SK-N-SH (cell line): ENCODE measurements at regions not wholly inside any gene's neighbourhood (a gene's known extent, or its start where the extent isn't known, plus 50 kb on each side); places are given as distances from the start of the nearest gene placed in this dataset.

ENCODE experiments used
- CTCF ChIA-PET: fragments of 300-600, 350-600 bp; formaldehyde crosslinking; extraction: SDS; loops from one replicate; lab custom pipeline; 2021; lab: Yijun Ruan, JAX
- POLR2A ChIA-PET: fragments of 350-600 bp; sonication (Branson Sonifier 250); formaldehyde crosslinking; extraction: SDS; loops from one replicate; lab custom pipeline; 2020; ENCODE audit warnings: antibody characterized with exemption, inconsistent platforms; lab: Yijun Ruan, JAX
- DNase-seq: peaks from one replicate; pipeline ENCODE4 v3.0.0; 2012
- H2AFZ ChIP-seq: fragments of 200-600 bp; sonication (generic); 2 replicates; pipeline ENCODE4 v1.8.1; 2016; ENCODE audit warnings: antibody characterized with exemption, mild to moderate bottlenecking, low read depth
- H3F3A ChIP-seq: fragments of 200-600 bp; sonication (generic); replicated peaks from 2 replicates; pipeline ENCODE3; 2016; ENCODE audit warnings: antibody characterized with exemption, mild to moderate bottlenecking; ENCODE audit not compliant: insufficient read depth
- H3K27ac ChIP-seq, 2 experiments: fragments of 200-500 bp in 1 of 2; fragments of 200-600 bp in 1 of 2; sonication (Bioruptor generic) in 1 of 2; sonication (generic), shearing (Covaris generic) in 1 of 2; 2 replicates each; pipeline versions ENCODE4 v1.5.1 to v1.6.1; 2014 to 2016; ENCODE audit warnings: low read depth in 2 of 2, inconsistent platforms in 1 of 2, low read length in 1 of 2, mild to moderate bottlenecking in 1 of 2, mixed read lengths in 1 of 2
- H3K27me3 ChIP-seq: fragments of 200-600 bp; sonication (generic), shearing (Covaris generic); 2 replicates; pipeline ENCODE4 v1.6.1; 2016; ENCODE audit warnings: mixed run types; ENCODE audit not compliant: insufficient read depth
- H3K36me3 ChIP-seq, 2 experiments: fragments of 200-500 bp in 1 of 2; fragments of 200-600 bp in 1 of 2; sonication (Bioruptor generic) in 1 of 2; sonication (generic) in 1 of 2; replicated peaks in 1 of 2; 2 replicates each; pipeline versions ENCODE3 to v1.5.1; 2014 to 2016; ENCODE audit warnings: low read length in 1 of 2, mild to moderate bottlenecking in 1 of 2; ENCODE audit not compliant: insufficient read depth in 2 of 2, control insufficient read depth in 1 of 2
- H3K4me1 ChIP-seq, 2 experiments: fragments of 200-500 bp in 1 of 2; fragments of 200-600 bp in 1 of 2; sonication (Bioruptor generic) in 1 of 2; sonication (generic), shearing (Covaris generic) in 1 of 2; 2 replicates each; pipeline versions ENCODE4 v1.5.1 to v1.6.1; 2014 to 2016; ENCODE audit warnings: low read depth in 1 of 2, low read length in 1 of 2, mixed run types in 1 of 2; ENCODE audit not compliant: insufficient read depth in 2 of 2, control insufficient read depth in 1 of 2
- H3K4me2 ChIP-seq: fragments of 200-600 bp; sonication (generic), shearing (Covaris generic); 2 replicates; pipeline ENCODE4 v1.6.1; 2017; ENCODE audit warnings: mixed run types
- H3K4me3 ChIP-seq, 2 experiments: fragments of 200-500 bp in 1 of 2; fragments of 200-600 bp in 1 of 2; sonication (Bioruptor generic) in 1 of 2; sonication (generic), shearing (Covaris generic) in 1 of 2; 2 replicates each; pipeline versions ENCODE4 v1.5.1 to v1.8.1; 2014 to 2016; ENCODE audit warnings: low read depth in 2 of 2, inconsistent platforms in 1 of 2, low read length in 1 of 2, mild to moderate bottlenecking in 1 of 2, mixed read lengths in 1 of 2, moderate library complexity in 1 of 2
- H3K79me2 ChIP-seq: fragments of 200-600 bp; sonication (generic); 2 replicates; pipeline ENCODE4 v1.8.1; 2017; ENCODE audit warnings: mild to moderate bottlenecking; ENCODE audit not compliant: insufficient read depth
- H3K9ac ChIP-seq: fragments of 200-600 bp; sonication (generic); 2 replicates; pipeline ENCODE4 v1.6.1; 2017; ENCODE audit warnings: mixed run types
- H3K9me2 ChIP-seq: fragments of 200-600 bp; sonication (generic); 2 replicates; pipeline ENCODE4 v1.6.1; 2017; ENCODE audit warnings: mixed run types
- H3K9me3 ChIP-seq: fragments of 200-600 bp; sonication (generic); 2 replicates; pipeline ENCODE4 v1.6.1; 2017; ENCODE audit warnings: mixed run types, mild to moderate bottlenecking, moderate library complexity
- H4K20me1 ChIP-seq: fragments of 200-600 bp; sonication (generic); 2 replicates; pipeline ENCODE4 v1.6.1; 2017; ENCODE audit warnings: mild to moderate bottlenecking, mixed run types; ENCODE audit not compliant: insufficient read depth
- CHD2 ChIP-seq: fragments of 150-350 bp; IDR thresholded peaks from 2 replicates; pipeline ENCODE4 v1.6.1; 2018; ENCODE audit warnings: low read length; ENCODE audit not compliant: partially characterized antibody
- FOSL2 ChIP-seq: IDR thresholded peaks from 2 replicates; pipeline ENCODE4 v1.4.0; 2012; ENCODE audit warnings: low read depth, mild to moderate bottlenecking, moderate library complexity, borderline replicate concordance
- FOXM1 ChIP-seq: IDR thresholded peaks from 2 replicates; pipeline ENCODE4 v1.4.0; 2012; ENCODE audit warnings: low read depth, mild to moderate bottlenecking
- GABPA ChIP-seq: IDR thresholded peaks from 2 replicates; pipeline ENCODE4 v1.4.0; 2012; ENCODE audit warnings: low read depth, mild to moderate bottlenecking
- POLR2AphosphoS5 ChIP-seq: IDR thresholded peaks from 2 replicates; pipeline ENCODE4 v1.6.1; 2012; ENCODE audit warnings: low read depth, low read length
- RAD21 ChIP-seq: IDR thresholded peaks from 2 replicates; pipeline ENCODE4 v1.6.1; 2012; ENCODE audit warnings: mild to moderate bottlenecking, low read length
- SIN3A ChIP-seq: IDR thresholded peaks from 2 replicates; pipeline ENCODE4 v1.6.1; 2012; ENCODE audit warnings: low read depth, mild to moderate bottlenecking, low read length, moderate library complexity, borderline replicate concordance
- TCF12 ChIP-seq: IDR thresholded peaks from 2 replicates; pipeline ENCODE4 v1.4.0; 2012
- WGBS: methylation state at CpG from one replicate; pipeline ENCODE4 v1.1.6; 2017; ENCODE audit warnings: low lambda C conversion rate; 5-methylcytosine and 5-hydroxymethylcytosine counted together

DNA sequence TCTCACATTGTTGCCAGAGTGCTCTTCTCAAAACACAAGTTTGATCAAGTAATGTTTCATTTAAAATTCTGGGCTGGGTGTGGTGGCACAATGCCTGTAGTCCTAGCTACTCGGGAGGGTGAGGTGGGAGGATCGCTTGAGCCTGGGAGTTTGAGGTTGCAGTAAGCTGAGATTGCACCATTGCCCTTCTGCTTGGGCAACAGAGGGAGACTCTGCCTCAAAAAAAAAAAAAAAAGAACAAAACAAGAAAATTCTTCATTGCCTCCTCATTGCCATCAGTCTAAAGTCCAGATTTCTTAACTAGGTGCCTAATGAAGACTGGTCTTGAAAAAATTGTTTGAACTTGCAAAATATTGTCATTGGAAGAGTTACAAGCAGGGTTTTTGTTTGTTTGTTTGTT, 120.1 kb downstream of the MFAP3L start:
- ChIA-PET CTCF (no interaction called here), POLR2A (no interaction called here)
- no peaks in the 10 kb centered on the region for H3K9me3 ChIP-seq
- H3K9me2 ChIP-seq, result no peaks in the 10 kb centered on the region
- no peaks in the 10 kb centered on the region for H3K27me3 ChIP-seq
- no peak overlapping the region for H3K4me3 ChIP-seq
- no peak overlapping the region for H3K9ac ChIP-seq
- WGBS, result 66% methylated on average over 2 of the region's 2 CpGs
- H3K27ac ChIP-seq, result no peak overlapping the region
- no peaks in the 10 kb centered on the region for H3K36me3 ChIP-seq
- no peaks in the 10 kb centered on the region for H4K20me1 ChIP-seq
- H3K4me2 ChIP-seq, result no peak overlapping the region
- DNase-seq, result no peak
- H3F3A ChIP-seq, result no peaks in the 10 kb centered on the region
- H3K79me2 ChIP-seq, result no peaks in the 10 kb centered on the region
- no peak for TF ChIP-seq FOSL2
- no peaks in the 10 kb centered on the region for H3K4me1 ChIP-seq
- no peak overlapping the region for H2AFZ ChIP-seq

DNA sequence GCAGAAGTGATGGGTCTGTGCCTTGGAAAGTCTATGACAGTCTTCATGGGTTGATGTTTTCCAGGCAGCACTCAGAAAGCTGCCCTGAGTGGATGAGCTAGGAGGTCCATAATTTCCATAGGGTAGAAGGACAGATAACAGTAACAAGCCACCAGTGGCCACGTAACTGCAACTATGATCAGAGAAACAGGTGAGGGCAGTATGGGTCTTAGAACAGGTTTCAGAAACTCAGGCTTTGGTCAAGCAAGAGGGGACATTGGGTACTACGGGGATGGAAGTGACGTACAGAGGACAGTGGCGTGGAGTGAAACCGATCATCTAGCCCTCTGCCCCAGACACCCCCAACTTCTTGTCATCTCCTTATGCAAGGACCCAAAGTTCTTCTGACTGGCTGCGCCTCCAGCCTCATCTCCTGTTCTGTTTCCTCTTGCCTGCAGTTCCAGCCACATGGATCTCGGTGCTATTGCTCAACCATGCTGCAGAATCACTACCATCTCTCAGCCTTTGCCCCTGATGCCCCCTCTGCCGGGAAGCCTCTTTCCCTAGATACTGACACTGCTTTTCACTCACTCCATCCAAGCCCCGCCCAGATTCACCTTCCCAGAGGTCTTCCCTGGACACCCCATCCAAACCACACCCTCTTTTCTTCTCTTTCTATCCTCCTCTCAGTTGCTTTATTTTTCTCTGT, 123.4 kb downstream of the MFAP3L start:
- Histone ChIP-seq H3K36me3 (no peaks in the 10 kb centered on the region), H3K4me2 (no peak overlapping the region), H3K79me2 (no peaks in the 10 kb centered on the region), H3K9ac (no peak overlapping the region), H3K4me1 (peaks cover 0 to 2% of the 10 kb centered on the region in 2 experiments; a peak in 1 of 4 replicates), H2AFZ (no peak overlapping the region), H3K9me2 (no peaks in the 10 kb centered on the region), H3F3A (peaks cover 7% of the 10 kb centered on the region)
- CTCF ChIA-PET, result no interaction called here
- TF ChIP-seq TCF12 (no peak), RAD21 (peak; percentile 12; the same call in 1 of the 2 replicates)
- TF ChIP-seq, all 33 proteins: peak for 1
- POLR2A ChIA-PET, result no interaction called here
- WGBS, result 77% methylated on average over 8 of the region's 9 CpGs
- H3K27me3 ChIP-seq, result no peaks in the 10 kb centered on the region
- no peak overlapping the region for H3K27ac ChIP-seq
- DNase-seq, result no peak
- no peak overlapping the region for H3K4me3 ChIP-seq
- H3K9me3 ChIP-seq, result no peaks in the 10 kb centered on the region
- H4K20me1 ChIP-seq, result no peaks in the 10 kb centered on the region

DNA sequence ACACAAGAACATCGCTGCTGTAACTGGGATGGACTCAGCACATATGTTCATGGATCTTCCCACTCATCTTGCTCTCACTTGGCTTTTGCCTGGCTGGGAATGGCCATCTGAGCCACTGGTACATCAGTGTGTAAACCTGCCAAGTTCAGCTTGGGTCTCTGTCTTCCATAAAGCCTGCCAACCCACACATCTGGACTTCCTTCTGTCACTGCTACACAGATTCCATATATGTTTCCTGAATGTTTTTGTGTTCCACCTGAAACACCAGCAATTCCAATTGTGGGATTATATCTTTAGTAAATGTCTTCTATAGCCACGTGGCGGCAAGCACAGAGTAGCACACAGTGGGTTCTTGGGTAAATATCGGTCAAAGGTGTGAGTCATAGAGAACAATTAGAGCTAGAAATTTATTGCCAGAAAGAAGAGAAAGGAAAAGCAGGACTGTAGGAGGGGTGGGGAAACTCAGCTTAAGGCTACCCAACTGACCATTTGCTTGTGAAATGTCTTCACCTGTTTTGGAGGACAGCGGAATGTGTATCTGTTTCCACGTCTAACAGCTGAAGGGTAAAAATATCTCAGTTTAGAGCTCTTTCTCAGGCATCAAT, 125.9 kb downstream of the MFAP3L start:
- DNase-seq, result no peak
- Histone ChIP-seq H3K9me2 (no peaks in the 10 kb centered on the region), H3F3A (peaks cover 8% of the 10 kb centered on the region), H3K4me1 (peaks cover 0 to 3% of the 10 kb centered on the region in 2 experiments; a peak in 1 of 4 replicates), H4K20me1 (no peaks in the 10 kb centered on the region), H3K4me2 (no peak overlapping the region), H2AFZ (no peak overlapping the region), H3K9ac (no peak overlapping the region), H3K9me3 (no peaks in the 10 kb centered on the region), H3K4me3 (no peak overlapping the region), H3K36me3 (no peaks in the 10 kb centered on the region), H3K27ac (no peak overlapping the region), H3K27me3 (no peaks in the 10 kb centered on the region), H3K79me2 (no peaks in the 10 kb centered on the region)
- CTCF ChIA-PET, result no interaction called here
- TF ChIP-seq FOXM1, result no peak
- no peak for TF ChIP-seq POLR2AphosphoS5
- no peak for TF ChIP-seq GABPA
- no peak for TF ChIP-seq TCF12
- TF ChIP-seq SIN3A, result no peak
- TF ChIP-seq CHD2, result no peak
- 77% methylated on average over 6 of the region's 6 CpGs for WGBS
- POLR2A ChIA-PET, result no interaction called here
